DND-41 (cell line): ENCODE measurements at regions not wholly inside any gene's neighbourhood (a gene's known extent, or its start where the extent isn't known, plus 50 kb on each side); places are given as distances from the start of the nearest gene placed in this dataset.

Source experiments
- ATAC-seq: fragments of 200-7000 bp; cut with Tn5 transposase; 3 replicates; pipeline ENCODE4 v1.9.1; 2021; ENCODE audit warnings: low read depth; ENCODE audit not compliant: insufficient read depth
- DNase-seq: peaks from one replicate; pipeline ENCODE4 v3.0.0-alpha.2; 2020
- H2AFZ ChIP-seq: 2 replicates; pipeline ENCODE4 v1.6.0; 2012; ENCODE audit warnings: low read depth, low read length
- H3K27ac ChIP-seq: 2 replicates; pipeline ENCODE4 v1.5.1; 2012; ENCODE audit warnings: low read length, inconsistent platforms
- H3K27me3 ChIP-seq: fragments of 200-600 bp; sonication (generic); 2 replicates; pipeline ENCODE4 v1.6.0; 2012; ENCODE audit warnings: low read length, mild to moderate bottlenecking, inconsistent platforms; ENCODE audit not compliant: insufficient read depth, poor library complexity
- H3K36me3 ChIP-seq: 2 replicates; pipeline ENCODE4 v1.5.1; 2012; ENCODE audit warnings: low read length, inconsistent platforms; ENCODE audit not compliant: insufficient read depth
- H3K4me1 ChIP-seq: 2 replicates; pipeline ENCODE4 v1.5.1; 2012; ENCODE audit warnings: mild to moderate bottlenecking, low read length; ENCODE audit not compliant: insufficient read depth
- H3K4me2 ChIP-seq: 2 replicates; pipeline ENCODE4 v1.6.0; 2012; ENCODE audit warnings: mild to moderate bottlenecking, moderate library complexity, low read length, inconsistent platforms; ENCODE audit not compliant: insufficient read depth
- H3K4me3 ChIP-seq, 2 experiments: fragments of 200-600 bp in 1 of 2; shearing (Covaris generic) in 1 of 2; 2 replicates each; pipeline ENCODE4 v1.5.1; 2012 to 2016; ENCODE audit warnings: inconsistent platforms in 2 of 2, low read length in 2 of 2, mild to moderate bottlenecking in 2 of 2, low read depth in 1 of 2, moderate library complexity in 1 of 2
- H3K79me2 ChIP-seq: 2 replicates; pipeline ENCODE4 v1.6.0; 2012; ENCODE audit warnings: low read length, inconsistent platforms; ENCODE audit not compliant: insufficient read depth
- H3K9ac ChIP-seq: 2 replicates; pipeline ENCODE4 v1.6.0; 2012; ENCODE audit warnings: low read depth, mild to moderate bottlenecking, inconsistent platforms, low read length, moderate library complexity
- H3K9me3 ChIP-seq: 2 replicates; pipeline ENCODE4 v1.5.1; 2012; ENCODE audit warnings: low read length, moderate library complexity, mild to moderate bottlenecking, inconsistent platforms; ENCODE audit not compliant: insufficient read depth, severe bottlenecking
- H4K20me1 ChIP-seq: 2 replicates; pipeline ENCODE4 v1.6.0; 2012; ENCODE audit warnings: low read length; ENCODE audit not compliant: insufficient read depth
- EZH2 ChIP-seq: IDR thresholded peaks from 3 replicates; pipeline ENCODE4 v1.6.1; 2012; ENCODE audit warnings: borderline replicate concordance, low read depth, mild to moderate bottlenecking, moderate library complexity, low read length, inconsistent platforms; ENCODE audit not compliant: severe bottlenecking
- TF ChIP-seq, protein P1 (sequence below): IDR thresholded peaks from 2 replicates; pipeline ENCODE4 v1.5.1; 2012; ENCODE audit warnings: borderline replicate concordance, low read length, moderate library complexity, mild to moderate bottlenecking; ENCODE audit not compliant: poor library complexity, severe bottlenecking; ENCODE audit errors: extremely low read depth

DNA sequence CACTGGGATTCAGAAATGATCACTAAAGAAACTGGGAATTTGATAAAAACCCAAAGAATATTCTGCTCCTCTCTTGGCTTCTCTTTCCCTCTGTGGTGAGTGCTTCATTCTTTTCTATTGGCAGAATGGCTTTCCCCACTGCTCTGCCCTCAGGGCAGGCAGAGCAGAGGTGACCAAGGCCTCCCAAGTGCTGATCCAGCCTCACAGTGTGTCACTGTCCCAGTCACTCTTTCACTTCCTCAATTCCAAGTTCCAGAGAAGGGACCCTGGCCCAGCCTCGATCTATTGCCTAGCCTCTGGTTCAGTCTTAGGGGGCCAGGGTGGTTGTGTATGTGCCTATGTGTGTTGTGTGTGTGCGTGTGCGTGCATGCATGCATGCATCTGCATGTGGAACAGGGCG, 180.6 kb upstream of the TMTC4 start:
- no peaks in the 10 kb centered on the region for H4K20me1 ChIP-seq

DNA sequence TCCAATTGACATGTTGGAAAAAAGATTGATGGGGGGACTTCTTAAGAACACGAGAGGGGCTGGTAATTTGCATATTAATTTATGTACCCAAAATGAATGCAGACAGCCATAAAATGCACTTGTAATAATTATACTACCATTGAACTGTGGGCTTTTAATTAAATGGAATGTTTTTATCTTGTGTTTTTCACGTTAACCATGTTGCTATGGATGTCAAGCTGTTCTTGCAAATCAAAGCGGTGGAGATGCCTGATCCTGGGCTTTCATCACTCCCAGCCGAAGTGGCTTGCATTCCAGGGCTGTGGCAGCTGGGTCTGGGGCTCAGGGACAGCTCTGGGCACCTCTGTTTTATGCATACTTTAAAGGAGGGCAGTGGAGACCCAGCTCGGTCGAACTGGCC, 179.4 kb upstream of the TMTC4 start:
- DNase-seq (no peak), ATAC-seq (no peak)
- Histone ChIP-seq H3K79me2 (no peaks in the 10 kb centered on the region), H4K20me1 (no peaks in the 10 kb centered on the region), H3K9ac (no peak overlapping the region), H3K36me3 (no peaks in the 10 kb centered on the region), H3K4me1 (no peaks in the 10 kb centered on the region), H2AFZ (no peak overlapping the region), H3K9me3 (no peaks in the 10 kb centered on the region), H3K4me3 (no peak overlapping the region), H3K4me2 (no peak overlapping the region), H3K27me3 (no peaks in the 10 kb centered on the region), H3K27ac (no peak overlapping the region)
- no peak for TF ChIP-seq EZH2
- TF ChIP-seq, protein P1, sequence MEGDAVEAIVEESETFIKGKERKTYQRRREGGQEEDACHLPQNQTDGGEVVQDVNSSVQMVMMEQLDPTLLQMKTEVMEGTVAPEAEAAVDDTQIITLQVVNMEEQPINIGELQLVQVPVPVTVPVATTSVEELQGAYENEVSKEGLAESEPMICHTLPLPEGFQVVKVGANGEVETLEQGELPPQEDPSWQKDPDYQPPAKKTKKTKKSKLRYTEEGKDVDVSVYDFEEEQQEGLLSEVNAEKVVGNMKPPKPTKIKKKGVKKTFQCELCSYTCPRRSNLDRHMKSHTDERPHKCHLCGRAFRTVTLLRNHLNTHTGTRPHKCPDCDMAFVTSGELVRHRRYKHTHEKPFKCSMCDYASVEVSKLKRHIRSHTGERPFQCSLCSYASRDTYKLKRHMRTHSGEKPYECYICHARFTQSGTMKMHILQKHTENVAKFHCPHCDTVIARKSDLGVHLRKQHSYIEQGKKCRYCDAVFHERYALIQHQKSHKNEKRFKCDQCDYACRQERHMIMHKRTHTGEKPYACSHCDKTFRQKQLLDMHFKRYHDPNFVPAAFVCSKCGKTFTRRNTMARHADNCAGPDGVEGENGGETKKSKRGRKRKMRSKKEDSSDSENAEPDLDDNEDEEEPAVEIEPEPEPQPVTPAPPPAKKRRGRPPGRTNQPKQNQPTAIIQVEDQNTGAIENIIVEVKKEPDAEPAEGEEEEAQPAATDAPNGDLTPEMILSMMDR: no peak

More for the DNA sequence above, 180.6 kb upstream of the TMTC4 start:
- H2AFZ ChIP-seq: no peak overlapping the region
- no peak overlapping the region for H3K9ac ChIP-seq
- H3K4me3 ChIP-seq: no peak overlapping the region
- no peaks in the 10 kb centered on the region for H3K9me3 ChIP-seq
- no peaks in the 10 kb centered on the region for H3K79me2 ChIP-seq
- H3K4me2 ChIP-seq: no peak overlapping the region
- DNase-seq (no peak), ATAC-seq (no peak)
- H3K27ac ChIP-seq: no peak overlapping the region
- no peaks in the 10 kb centered on the region for H3K4me1 ChIP-seq
- no peak for TF ChIP-seq EZH2
- TF ChIP-seq, protein P1: no peak
- H3K36me3 ChIP-seq: no peaks in the 10 kb centered on the region
- H3K27me3 ChIP-seq: no peaks in the 10 kb centered on the region

DNA sequence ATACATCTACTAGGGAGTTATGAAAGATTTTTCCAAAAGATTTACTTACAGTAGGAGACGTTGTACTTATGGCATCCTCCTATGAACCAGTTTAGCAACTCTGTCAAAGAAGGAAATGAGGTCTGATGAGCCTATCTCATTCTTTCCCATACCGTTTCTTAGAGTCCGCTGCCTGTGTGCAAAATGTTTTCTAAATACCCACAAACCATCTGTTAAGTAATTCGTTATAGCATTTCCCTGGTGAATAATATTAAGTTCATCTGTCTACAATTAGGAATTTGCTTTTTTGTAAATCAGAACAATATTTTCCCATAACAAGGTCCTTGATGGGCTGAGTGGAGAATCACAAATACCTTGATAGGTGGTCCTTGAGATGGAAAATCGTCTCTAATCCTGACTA, 178.8 kb upstream of the TMTC4 start:
- Histone ChIP-seq H3K4me1 (no peaks in the 10 kb centered on the region), H3K4me2 (no peak overlapping the region), H3K27me3 (no peaks in the 10 kb centered on the region), H3K9me3 (no peaks in the 10 kb centered on the region), H3K79me2 (no peaks in the 10 kb centered on the region), H3K27ac (no peak overlapping the region), H2AFZ (no peak overlapping the region), H3K36me3 (no peaks in the 10 kb centered on the region), H3K4me3 (no peak overlapping the region), H3K9ac (no peak overlapping the region), H4K20me1 (no peaks in the 10 kb centered on the region)
- no peak for TF ChIP-seq EZH2
- TF ChIP-seq, protein P1: no peak
- DNase-seq: no peak
- no peak for ATAC-seq

DNA sequence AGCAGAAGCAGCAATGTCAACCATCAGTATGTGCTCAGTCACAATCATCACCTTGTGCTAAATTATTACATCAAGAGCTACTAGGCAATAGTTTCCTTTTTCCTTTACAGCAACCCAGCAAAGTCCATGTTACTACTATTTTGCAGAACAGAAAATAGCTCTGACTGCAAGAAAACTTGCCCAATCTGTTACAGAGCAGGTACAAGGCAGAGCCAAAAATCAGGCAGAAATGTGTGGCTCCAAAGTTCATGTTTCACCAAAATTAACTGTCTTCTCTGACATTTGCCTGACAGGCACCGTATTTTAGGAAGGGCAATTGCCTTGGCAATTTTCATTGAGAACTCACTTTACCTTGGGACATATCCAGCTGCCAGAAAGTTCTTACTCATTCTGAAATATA, 177.6 kb upstream of the TMTC4 start:
- Histone ChIP-seq H3K9ac (no peak overlapping the region), H3K36me3 (no peaks in the 10 kb centered on the region), H3K27me3 (no peaks in the 10 kb centered on the region), H2AFZ (no peak overlapping the region), H3K27ac (no peak overlapping the region), H3K79me2 (no peaks in the 10 kb centered on the region), H3K4me3 (no peak overlapping the region), H3K4me1 (no peaks in the 10 kb centered on the region), H4K20me1 (no peaks in the 10 kb centered on the region), H3K9me3 (no peaks in the 10 kb centered on the region), H3K4me2 (no peak overlapping the region)
- ATAC-seq (no peak), DNase-seq (no peak)
- TF ChIP-seq, protein P1: no peak
- TF ChIP-seq EZH2: no peak
